Kidney capillary endothelial cell (primary cell): ENCODE measurements at regions not wholly inside any gene's neighbourhood (a gene's known extent, or its start where the extent isn't known, plus 50 kb on each side); places are given as distances from the start of the nearest gene placed in this dataset.

Source experiments
- DNase-seq: peaks from one replicate; pipeline ENCODE4 v3.0.0-alpha.2; 2018; ENCODE audit warnings: low spot score

DNA sequence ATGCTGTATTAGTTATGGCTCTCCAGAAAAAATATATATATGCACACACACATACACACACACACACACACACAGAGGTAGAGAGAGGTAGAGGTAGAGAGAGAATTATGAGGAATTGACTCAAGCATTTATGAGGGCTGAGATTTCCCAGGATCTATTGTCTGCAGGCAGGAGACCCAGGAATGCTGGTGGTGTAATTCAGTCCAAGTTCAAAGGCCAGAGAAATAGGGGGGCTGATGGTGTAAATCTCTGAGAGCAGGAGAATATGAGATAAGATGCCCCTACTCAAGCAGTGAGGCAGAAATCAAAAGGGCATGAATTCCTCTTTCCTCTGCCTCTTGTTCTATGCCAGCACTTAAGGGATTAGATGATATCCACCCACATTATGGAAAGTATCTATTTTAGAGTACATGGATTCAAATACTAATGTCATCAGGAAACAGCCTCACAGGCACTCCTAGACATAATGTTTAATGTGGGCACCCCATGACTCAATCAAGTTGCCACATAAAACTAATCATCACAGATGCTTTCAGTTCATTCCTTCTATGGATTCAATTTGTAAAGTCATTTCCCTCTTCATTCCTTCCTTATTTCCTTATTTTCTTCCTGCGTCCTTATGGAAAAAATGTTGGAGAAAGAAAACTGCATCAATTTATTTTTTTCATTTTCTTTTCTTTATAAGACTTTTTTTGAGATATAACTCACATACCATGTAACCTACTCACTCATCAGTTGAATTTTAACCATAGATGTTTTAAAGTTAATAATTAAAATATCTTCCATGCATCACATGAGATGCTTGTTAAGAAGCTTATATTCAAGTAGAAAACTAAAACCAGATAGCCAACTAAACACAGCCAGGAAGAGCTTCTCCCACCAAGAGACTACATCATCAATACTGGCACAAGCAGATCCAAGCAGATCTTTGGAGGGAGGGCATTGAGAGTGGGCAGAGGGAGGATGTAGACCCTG is 406.2 kb downstream of the MBD2 start:
- DNase-seq: no peak

DNA sequence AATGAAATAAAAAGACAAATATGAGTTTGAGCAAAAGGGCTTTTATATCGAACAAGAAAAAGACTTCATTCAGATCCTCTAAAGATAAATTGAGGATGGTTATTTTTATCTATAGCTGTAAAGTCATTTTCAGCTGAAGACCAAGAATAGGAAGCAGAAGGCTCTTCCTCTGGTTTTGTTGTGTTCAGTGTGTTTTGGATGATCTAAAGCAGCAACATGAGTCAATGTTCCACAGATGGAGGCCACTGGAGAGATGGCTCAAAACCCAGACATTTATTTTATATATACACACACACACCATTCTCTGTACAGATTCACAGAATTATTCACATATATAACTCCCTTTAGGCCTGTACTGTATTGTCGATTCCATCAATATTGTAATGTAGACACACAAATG is 424.3 kb downstream of the MBD2 start:
- no peak for DNase-seq

DNA sequence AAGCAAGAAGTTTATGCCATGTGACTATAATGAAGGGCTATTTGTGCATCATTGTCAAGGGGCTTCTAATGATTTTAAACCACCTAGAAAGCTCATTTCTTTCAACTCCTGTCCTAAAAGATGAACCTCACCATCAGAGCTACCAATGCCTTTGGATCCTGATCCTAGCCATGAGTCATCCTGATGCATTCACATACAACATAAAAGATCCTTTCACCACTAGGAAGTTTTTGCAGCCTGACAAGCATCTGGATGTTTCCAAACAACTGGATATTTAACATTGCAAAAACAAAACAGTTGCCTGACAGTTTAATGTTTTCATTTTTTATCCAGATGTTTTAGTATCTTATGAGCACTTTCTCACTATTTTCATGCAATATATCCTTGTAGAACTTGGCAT is 425.3 kb downstream of the MBD2 start:
- no peak for DNase-seq

DNA sequence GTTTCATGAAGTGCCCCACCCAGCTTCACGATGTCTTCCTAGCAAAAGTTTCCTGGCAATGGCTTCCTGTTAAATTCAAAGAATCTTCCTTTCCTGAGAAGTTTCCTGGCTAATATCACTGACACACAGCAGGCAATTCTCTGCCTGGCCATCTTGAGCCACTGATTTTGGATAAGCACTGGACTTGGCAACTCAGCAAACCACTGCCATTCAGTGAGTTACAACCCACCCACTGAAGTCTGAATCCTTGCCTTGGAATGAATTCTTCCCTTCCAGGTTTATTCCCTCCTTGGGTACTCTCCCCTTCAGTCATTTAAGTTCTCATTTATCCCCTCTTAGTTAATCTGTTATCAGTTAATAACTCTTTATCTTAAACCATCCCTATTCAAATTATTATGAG is 426.0 kb downstream of the MBD2 start:
- DNase-seq: no peak

DNA sequence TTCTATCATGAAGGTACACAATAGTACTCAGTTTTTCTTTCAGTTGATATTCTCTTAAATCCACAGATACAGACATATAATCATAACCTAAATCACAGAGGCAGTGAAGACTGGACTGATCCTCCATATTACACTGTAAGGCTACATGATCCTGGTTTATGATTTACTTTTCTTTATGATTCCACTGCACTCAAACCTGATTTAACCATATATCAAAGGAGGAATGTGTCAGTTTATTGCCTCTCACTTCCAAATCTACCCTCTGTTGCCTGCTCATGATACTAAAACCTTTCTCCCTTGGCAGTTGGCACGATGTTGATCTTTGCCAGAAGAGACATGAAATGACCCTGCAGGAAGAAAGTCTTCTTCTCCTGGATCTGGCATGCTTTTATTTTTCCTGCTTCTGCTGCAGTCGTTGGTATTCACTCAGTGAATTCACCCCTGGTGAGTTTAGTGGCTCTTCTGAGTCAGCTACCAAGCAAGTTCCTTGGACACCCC is 426.4 kb downstream of the MBD2 start:
- DNase-seq: no peak

DNA sequence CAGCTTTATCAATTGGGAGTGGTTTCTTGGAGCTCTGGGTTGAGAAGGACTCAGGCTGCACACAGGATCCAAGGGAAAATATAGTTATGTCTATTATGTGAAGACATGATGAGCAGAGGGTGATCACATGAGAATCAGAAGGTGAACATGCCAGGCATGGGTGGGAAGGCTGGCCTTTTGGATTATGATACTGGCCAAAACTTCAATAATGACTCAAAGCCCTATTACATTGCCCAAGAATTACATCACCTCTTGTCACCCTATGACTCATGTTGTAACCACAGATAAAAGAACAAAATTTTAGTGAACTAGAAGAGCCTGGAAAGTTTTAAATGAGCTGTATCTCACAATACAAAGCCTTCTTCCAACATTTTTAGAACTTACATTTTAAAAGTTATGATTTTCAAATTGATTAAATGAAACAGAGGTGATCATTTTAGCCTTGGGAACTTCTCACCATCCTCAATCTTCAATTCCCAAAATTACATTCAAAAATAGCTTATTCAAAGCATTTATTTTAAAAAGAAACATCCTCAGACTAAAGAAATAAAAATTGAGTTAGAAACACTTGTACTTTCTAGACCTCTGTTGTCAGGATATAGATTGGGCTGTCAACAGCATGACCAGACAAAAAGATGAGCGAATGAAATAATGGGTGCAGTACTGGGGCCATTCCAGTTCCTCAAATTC is 428.3 kb downstream of the MBD2 start:
- DNase-seq: no peak

DNA sequence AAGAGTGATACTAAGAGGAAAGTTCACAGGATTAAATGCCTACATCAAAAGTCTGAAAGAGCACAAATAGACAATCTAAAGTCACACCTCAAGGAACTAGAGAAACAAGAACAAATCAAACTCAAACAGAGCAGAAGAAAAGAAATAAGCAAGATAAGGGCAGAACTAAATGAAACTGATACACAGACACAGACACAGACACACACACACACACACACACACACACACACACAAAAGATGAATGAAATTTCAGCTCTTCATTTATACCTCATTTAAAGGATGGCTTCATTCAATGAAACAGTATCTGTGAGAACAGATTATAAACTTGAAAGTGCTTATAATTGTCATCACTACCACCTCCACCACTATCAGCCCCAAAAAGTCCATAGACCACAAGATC is 428.9 kb downstream of the MBD2 start:
- no peak for DNase-seq

DNA sequence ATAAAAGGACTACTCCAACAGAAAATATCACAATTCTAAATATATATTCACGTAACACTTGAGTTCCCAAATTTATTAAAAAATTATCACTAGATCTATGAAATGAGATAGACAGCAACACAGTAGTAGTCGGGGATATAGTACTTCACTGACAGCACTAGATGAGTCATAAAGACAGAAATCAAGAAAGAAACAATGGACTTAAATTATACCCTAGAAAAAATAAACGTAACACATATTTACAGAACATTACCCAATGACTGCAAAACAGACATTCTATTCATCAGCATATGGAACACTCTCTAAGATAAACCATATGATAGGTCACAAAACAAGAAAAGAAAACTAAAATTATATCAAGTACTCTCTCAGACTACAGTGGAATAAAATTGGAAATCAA is 429.4 kb downstream of the MBD2 start:
- no peak for DNase-seq

DNA sequence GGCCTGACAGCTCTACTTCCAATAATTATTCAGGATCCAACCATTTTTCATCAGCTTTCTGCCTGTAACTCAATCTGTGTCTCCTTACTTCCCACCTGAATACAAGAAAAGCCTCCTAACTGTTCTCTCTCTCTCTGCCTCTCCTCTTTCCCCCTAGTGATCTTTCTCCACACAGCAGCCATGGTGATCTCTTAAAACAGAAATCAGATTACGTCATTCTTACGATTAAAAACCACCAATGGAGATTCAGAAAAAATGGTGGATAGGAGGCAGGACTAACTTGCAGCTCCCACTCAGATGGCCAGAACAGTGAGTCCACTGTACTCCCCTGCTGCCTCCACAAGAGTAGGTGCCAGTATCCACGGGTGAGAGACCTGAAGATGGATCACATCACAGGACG is 431.7 kb downstream of the MBD2 start:
- DNase-seq: no peak

DNA sequence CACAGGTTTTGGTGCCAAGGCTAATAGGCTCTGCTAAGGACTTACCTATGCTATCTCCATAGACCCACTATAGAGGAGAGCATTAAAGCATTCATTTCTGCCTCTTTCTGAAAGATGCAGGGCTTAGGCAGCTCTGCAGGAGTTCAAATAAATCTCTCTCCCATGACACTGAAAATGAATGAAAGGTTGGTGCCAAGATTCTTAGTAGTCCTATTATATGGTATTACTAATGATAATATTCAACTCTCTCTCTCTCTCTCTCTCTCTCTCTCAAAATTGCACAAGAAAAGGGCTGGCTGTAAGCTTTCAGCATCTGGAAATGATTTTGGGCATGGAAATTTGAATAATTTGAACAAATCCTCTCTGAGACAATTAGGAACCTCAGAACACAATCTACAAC is 433.7 kb downstream of the MBD2 start:
- DNase-seq: no peak

DNA sequence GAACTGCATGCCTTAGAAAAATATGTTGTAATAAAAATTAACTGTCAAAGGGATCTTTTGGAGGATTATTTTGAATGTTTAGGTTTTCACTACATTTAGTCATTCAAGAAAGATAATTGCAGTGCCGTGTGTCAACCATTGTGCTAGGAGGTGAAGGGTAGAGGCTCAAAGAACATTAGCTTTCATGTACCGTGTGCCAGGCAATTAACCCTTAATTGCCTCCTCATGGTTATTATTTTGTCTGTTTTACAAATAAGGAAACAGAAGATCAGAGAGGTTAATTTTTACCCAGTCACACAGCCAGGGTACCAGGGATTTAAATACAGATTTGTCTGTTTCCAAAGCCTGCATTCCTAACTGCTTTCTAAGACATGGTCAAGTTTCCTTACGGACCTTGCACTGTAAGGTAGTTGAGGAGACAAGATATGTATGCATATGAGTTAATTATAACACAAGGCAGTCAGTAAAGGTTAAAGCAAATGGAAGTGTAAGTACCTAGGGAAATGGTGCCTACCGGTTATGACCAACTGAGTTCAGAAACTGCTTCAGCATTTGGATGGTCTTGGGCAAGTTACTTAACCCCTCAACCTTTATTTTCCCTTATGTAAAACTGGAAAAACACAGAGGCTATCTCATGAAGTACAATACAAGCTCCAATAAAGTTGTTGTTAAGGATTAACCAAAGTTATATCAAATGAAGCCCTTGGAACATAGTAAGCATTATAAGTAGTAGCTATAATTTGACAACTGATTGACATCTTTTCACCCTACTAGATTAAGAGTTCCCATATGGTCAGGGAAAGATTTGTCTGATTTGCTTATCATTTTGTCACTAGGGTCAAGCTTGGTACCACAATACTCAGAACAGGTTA is 434.9 kb downstream of the MBD2 start:
- DNase-seq: no peak

DNA sequence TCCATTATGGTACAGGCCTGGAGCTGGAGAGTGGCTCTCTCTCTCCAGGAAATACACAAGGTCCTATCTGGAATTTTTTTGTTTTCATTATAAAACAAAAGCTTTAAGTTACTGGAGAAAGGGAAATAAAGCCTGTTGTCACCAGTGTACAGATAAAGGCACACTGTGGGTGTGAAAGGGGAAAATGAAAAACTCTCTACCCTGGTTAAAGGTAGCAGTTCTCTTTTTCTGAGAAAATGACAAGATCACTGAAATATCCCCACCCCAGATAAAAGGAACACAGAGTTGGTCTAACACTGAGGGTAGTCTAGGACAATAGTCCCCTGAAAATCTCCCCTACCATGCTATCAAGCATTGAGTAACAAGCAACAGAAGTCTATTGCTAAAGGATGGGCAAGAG is 438.7 kb downstream of the MBD2 start:
- DNase-seq: no peak

DNA sequence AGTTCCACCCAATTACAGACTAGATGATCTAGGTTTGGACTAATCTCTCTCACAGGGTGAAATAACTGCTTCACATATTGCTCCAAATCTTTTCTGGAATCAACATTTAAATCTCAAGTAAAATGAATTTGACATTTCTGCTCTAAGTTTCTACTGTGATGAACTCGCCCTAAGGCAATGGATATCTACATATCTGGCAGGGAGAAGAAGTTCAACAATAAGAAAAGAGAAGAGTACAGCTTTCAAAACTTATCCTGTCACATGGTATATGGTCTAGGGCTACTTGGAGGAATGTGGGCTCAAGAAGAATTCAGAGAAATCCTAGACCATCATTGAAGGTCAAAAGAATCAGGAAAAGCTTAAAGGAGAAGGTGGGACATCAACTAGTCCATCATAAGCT is 440.2 kb downstream of the MBD2 start:
- no peak for DNase-seq

DNA sequence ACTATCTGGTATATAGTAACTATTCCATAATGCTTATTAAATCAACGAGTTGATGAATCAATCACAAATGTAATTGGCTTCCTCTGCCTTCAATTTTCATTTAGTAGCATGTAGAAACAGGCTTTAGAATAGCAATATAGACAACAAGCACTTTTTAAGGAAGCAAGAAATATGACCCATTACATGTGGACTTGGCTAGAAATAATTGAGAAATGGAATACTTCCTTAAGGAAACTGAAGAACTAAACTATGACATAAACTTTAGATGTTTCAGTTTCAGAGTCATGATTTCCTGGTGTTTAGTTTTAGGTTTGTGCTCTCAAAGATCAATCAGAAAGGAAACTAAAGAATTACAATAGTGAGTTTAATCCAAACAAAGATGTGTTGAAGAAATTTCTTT is 443.8 kb downstream of the MBD2 start:
- DNase-seq: no peak

DNA sequence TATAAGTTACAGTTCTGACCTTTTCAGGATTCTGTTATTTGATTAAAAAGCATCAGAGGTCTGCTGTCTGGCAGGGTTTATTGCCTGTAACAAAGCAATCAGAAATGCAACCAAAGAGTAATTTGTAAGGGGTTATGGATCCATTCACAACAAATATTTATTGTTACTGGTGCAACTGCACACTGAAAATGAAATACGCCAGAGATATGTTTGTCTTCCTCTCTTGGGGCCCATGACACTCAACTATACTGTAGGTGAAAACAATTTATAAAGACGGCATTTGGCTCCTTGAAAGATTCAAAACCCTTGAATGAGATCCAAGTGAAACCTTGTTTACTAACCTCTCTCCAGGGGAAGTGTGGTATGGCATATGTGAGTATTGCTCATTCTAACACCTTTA is 452.2 kb downstream of the MBD2 start:
- DNase-seq: no peak

DNA sequence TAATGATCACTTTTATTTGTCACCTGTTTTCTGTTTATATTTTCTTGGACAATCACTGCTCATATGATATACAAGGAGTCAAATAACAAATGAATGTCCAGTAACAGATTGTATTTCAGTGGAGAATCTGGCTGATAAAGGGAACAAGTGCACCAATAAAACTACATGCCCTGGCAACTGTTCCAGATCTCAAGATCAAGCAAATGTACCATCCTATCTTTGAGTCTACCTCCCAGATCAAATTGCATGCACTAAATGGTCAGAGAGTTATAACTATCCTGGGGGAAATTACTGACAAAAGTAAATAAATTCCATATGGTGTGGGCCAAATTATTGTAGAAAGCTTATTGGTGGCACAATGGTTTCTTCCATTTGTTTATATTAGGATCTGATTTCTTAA is 452.8 kb downstream of the MBD2 start:
- DNase-seq: no peak

DNA sequence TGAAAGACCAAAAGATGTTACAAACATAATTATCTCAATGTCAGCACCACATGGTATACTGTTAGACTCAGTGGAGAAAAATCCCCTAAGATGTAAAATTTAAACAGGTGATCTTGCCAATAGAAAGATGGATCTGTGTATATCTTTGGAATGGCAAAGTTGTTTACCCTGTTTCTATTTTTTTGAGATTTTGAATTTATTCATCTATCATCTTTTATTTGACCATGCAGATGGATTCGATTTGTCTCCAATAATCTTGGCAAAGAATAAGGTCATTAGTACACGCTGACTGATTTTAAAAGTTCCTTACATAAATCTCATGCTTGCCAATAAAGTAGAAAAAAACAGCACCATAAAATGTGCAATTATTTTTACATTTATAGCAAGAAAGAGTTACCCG is 459.3 kb downstream of the MBD2 start:
- DNase-seq: no peak

DNA sequence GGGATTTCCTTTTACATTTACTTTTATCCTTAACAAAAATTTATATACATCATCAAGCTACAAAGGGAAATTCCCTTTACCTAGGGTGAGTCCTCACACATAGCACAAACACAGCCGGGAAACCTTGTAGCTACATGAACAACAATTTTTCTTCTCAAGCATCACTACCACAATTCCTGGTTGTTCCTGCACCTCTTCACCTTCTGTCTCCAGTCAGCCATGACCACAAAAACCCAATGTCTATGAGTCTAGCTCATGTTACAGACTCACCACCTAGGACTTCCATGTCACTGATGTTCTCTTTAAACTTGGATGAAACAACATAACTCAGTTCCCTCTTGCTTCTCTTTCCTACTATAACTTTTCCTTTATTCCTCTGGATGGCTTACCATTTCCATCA is 460.4 kb downstream of the MBD2 start:
- no peak for DNase-seq

DNA sequence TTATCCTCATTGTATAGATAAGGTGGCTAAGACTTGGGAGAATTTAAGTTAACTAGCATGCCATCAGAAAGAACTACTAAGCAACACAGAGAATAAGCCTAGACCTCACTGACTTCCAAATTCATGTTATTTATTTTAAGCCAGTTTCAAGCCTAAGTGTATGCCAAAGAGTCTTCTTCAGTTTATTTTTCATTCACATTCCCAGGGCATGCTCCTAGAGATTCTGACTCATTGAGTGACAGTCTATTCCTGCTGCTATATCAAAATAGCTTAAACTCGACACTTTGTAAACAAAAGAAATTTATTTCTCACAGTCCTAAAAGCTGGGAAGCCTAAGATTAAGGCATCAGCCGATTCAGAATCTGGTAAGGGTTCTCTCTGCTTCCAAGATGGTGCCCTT is 467.1 kb downstream of the MBD2 start:
- DNase-seq: no peak

DNA sequence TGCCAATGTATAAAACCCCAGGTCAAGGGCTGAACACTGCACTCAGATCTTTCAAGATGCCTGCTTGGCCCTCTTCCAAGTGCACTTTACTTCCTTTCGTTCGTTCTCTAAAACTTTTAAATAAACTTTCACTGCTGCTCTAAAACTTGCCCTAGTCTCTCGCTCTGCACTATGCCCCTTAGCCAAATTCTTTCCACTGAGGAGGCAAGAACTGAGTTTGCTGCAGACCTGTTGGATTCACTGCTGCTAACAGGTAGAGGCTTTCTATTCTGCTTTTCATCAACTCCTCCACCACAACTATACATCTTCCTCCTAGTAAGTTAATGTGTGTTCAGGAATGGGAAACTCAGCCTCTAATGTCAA is 467.9 kb downstream of the MBD2 start:
- DNase-seq: no peak

DNA sequence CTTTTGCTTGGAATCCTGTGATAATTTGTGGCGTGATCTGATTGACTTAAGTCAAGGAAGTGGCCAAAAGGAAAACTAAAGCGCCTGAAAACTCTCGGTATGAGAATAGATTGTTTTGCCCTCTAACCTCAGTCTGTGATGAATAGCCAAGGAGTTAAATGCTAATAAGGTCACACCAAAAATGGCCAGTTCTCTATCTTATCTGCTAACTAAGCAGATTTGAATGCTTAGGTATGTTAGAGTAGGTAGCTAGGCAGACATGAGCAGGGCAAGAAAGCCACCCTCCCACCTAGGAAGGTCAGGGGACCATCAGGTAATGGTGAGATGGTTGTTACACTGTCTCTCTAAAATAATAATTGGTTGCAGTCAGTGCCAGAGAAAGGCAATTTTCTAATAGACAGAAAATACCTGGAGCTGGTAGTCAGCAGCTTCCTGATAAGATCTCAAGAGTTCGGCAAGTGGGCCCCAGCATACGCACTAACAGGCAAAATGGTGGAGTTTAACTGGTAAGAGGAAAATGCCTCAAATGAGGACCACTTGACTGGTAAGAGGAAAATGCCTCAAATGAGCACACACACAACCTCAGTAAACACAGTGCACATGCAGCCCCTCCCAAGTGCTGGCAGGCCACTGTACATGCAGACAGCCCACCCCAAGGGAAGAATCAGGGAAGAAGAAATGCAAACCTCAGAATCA is 468.4 kb downstream of the MBD2 start:
- no peak for DNase-seq

DNA sequence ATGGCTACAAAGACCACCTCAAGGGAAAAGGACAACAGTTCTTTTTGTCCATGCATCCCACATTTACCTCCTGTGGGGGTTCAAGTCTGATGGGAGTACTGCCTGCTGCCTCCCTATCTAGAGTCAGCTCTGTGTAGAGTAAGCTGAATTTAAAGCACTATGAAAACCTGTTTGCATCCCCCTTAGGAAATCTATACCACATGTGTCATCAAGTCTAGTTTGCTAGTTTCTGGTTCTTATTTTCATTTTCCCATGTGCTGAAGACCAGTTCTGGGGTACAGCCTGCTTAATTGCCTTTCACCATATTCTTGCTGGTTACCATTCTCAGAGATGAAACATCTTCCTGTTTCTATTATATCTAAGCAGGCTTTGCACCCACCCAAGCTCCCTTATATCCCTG is 470.3 kb downstream of the MBD2 start:
- no peak for DNase-seq
